ENCODE measurements at regions not wholly inside any gene's neighbourhood (a gene's known extent, or its start where the extent isn't known, plus 50 kb on each side); places are given as distances from the start of the nearest gene placed in this dataset.

GRCh38 chr2:56123538-56123937, 60.3 kb upstream of the CCDC85A start:
- Histone ChIP-seq H3K9me3 (replicated peaks; ENCODE audit: control insufficient read depth, insufficient read depth, low read length) (no peaks in the 10 kb centered on the region), H3K9ac (ENCODE audit: control insufficient read depth, insufficient read depth, low read length) (no peak overlapping the region), H3K27me3 (replicated peaks in 1 of 2; ENCODE audit: control insufficient read depth in 2 of 2, insufficient read depth in 2 of 2, low read length in 1 of 2) (no peaks in the 10 kb centered on the region), H3K4me3 (no peak overlapping the region), H3K79me2 (ENCODE audit: control insufficient read depth, insufficient read depth, low read length) (no peaks in the 10 kb centered on the region), H3K4me2 (ENCODE audit: control insufficient read depth, insufficient read depth) (no peak overlapping the region), H4K20me1 (ENCODE audit: control insufficient read depth, insufficient read depth) (no peaks in the 10 kb centered on the region), H3K36me3 (ENCODE audit: control insufficient read depth in 2 of 2, insufficient read depth in 2 of 2, low read length in 1 of 2) (no peaks in the 10 kb centered on the region), H2AFZ (ENCODE audit: control insufficient read depth, low read depth, low read length) (no peak overlapping the region), H3K27ac (ENCODE audit: control insufficient read depth, insufficient read depth) (no peak overlapping the region), H3K4me1 (ENCODE audit: control insufficient read depth, insufficient read depth, low read length) (no peaks in the 10 kb centered on the region)
- 0% methylated on average over 1 of the region's 1 CpG for WGBS (ENCODE audit: insufficient coverage, insufficient replicate concordance, low lambda C conversion rate, missing lambda C conversion rate)
- POLR2A ChIA-PET, result no interaction called here
- no peak for DNase-seq (ENCODE audit: low read depth, low spot score)
- CTCF ChIA-PET, result no interaction called here
- SMC1A ChIA-PET (ENCODE audit: uncharacterized antibody, unreplicated experiment), result no interaction called here
- in situ Hi-C loops (cut with MboI) (no loop called here), intact Hi-C loops (cut with micrococcal nuclease; ENCODE audit: unreplicated experiment) (no loop called here)
- RAD21 ChIA-PET (ENCODE audit: unreplicated experiment), result no interaction called here
- ATAC-seq, result no peak
- TF ChIP-seq ZZZ3 (IDR thresholded peaks at IDR 0.05; ENCODE audit: control insufficient read depth, insufficient read length, low read depth), result no peak
- no peak for TF ChIP-seq ATF3 (IDR thresholded peaks at IDR 0.05; ENCODE audit: borderline replicate concordance, extremely low read depth, low read depth, low read length)
- no peak for FAIRE-seq
- BruUV-seq (replicated peaks), result no TSS peak

GRCh38 chr2:56127010-56127409, 56.8 kb upstream of the CCDC85A start:
- intact Hi-C loops (cut with micrococcal nuclease; ENCODE audit: unreplicated experiment) (no loop called here), in situ Hi-C loops (cut with MboI) (no loop called here)
- H3K4me2 ChIP-seq (ENCODE audit: control insufficient read depth, insufficient read depth), result no peak overlapping the region
- H3K4me3 ChIP-seq, result no peak overlapping the region
- FAIRE-seq (no peak), DNase-seq (ENCODE audit: low read depth, low spot score) (no peak), ATAC-seq (no peak)
- no TSS peak for BruUV-seq (replicated peaks)
- RAD21 ChIA-PET (ENCODE audit: unreplicated experiment), result no interaction called here
- no peak overlapping the region for H2AFZ ChIP-seq (ENCODE audit: control insufficient read depth, low read depth, low read length)
- POLR2A ChIA-PET, result no interaction called here
- whole genome bisulfite sequencing (ENCODE audit: insufficient coverage, insufficient replicate concordance, low lambda C conversion rate, missing lambda C conversion rate), result 0% methylated on average over 1 of the region's 1 CpG
- H3K27ac ChIP-seq (ENCODE audit: control insufficient read depth, insufficient read depth), result no peak overlapping the region
- no peaks in the 10 kb centered on the region for H3K4me1 ChIP-seq (ENCODE audit: control insufficient read depth, insufficient read depth, low read length)
- no peaks in the 10 kb centered on the region for H3K27me3 ChIP-seq (replicated peaks in 1 of 2; ENCODE audit: control insufficient read depth in 2 of 2, insufficient read depth in 2 of 2, low read length in 1 of 2)
- no peaks in the 10 kb centered on the region for H3K79me2 ChIP-seq (ENCODE audit: control insufficient read depth, insufficient read depth, low read length)
- no peak overlapping the region for H3K9ac ChIP-seq (ENCODE audit: control insufficient read depth, insufficient read depth, low read length)
- H3K36me3 ChIP-seq (ENCODE audit: control insufficient read depth in 2 of 2, insufficient read depth in 2 of 2, low read length in 1 of 2), result no peaks in the 10 kb centered on the region
- H3K9me3 ChIP-seq (replicated peaks; ENCODE audit: control insufficient read depth, insufficient read depth, low read length), result no peaks in the 10 kb centered on the region
- no peaks in the 10 kb centered on the region for H4K20me1 ChIP-seq (ENCODE audit: control insufficient read depth, insufficient read depth)
- CTCF ChIA-PET, result interaction anchor here (0.5 to 1.5 kb wide), 2 partner anchors 144 to 355 kb away, joined by 3 to 5 read pairs; no protein-coding TSS in a partner anchor
- SMC1A ChIA-PET (ENCODE audit: uncharacterized antibody, unreplicated experiment), result no interaction called here
- no peak for TF ChIP-seq CEBPB (IDR thresholded peaks at IDR 0.05; ENCODE audit: borderline replicate concordance in 1 of 2, low read depth in 2 of 2, low read length in 2 of 2)
- TF ChIP-seq CBFB (IDR thresholded peaks at IDR 0.05; ENCODE audit: low read depth), result no peak
- no peak for TF ChIP-seq YBX1 (IDR thresholded peaks at IDR 0.05)
- no peak for TF ChIP-seq RUNX3 (IDR thresholded peaks at IDR 0.05; ENCODE audit: low read length)
- TF ChIP-seq, protein P1, sequence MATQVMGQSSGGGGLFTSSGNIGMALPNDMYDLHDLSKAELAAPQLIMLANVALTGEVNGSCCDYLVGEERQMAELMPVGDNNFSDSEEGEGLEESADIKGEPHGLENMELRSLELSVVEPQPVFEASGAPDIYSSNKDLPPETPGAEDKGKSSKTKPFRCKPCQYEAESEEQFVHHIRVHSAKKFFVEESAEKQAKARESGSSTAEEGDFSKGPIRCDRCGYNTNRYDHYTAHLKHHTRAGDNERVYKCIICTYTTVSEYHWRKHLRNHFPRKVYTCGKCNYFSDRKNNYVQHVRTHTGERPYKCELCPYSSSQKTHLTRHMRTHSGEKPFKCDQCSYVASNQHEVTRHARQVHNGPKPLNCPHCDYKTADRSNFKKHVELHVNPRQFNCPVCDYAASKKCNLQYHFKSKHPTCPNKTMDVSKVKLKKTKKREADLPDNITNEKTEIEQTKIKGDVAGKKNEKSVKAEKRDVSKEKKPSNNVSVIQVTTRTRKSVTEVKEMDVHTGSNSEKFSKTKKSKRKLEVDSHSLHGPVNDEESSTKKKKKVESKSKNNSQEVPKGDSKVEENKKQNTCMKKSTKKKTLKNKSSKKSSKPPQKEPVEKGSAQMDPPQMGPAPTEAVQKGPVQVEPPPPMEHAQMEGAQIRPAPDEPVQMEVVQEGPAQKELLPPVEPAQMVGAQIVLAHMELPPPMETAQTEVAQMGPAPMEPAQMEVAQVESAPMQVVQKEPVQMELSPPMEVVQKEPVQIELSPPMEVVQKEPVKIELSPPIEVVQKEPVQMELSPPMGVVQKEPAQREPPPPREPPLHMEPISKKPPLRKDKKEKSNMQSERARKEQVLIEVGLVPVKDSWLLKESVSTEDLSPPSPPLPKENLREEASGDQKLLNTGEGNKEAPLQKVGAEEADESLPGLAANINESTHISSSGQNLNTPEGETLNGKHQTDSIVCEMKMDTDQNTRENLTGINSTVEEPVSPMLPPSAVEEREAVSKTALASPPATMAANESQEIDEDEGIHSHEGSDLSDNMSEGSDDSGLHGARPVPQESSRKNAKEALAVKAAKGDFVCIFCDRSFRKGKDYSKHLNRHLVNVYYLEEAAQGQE (IDR thresholded peaks at IDR 0.05; ENCODE audit: low read depth, low read length), result no peak
- TF ChIP-seq GABPA (IDR thresholded peaks at IDR 0.05; ENCODE audit: low read depth), result no peak
- TF ChIP-seq ZSCAN29 (IDR thresholded peaks at IDR 0.05), result no peak
- no peak for TF ChIP-seq CBX5 (IDR thresholded peaks at IDR 0.05; ENCODE audit: low read depth)
- TF ChIP-seq EED (IDR thresholded peaks at IDR 0.05; ENCODE audit: low read depth), result no peak
- TF ChIP-seq, protein P2, sequence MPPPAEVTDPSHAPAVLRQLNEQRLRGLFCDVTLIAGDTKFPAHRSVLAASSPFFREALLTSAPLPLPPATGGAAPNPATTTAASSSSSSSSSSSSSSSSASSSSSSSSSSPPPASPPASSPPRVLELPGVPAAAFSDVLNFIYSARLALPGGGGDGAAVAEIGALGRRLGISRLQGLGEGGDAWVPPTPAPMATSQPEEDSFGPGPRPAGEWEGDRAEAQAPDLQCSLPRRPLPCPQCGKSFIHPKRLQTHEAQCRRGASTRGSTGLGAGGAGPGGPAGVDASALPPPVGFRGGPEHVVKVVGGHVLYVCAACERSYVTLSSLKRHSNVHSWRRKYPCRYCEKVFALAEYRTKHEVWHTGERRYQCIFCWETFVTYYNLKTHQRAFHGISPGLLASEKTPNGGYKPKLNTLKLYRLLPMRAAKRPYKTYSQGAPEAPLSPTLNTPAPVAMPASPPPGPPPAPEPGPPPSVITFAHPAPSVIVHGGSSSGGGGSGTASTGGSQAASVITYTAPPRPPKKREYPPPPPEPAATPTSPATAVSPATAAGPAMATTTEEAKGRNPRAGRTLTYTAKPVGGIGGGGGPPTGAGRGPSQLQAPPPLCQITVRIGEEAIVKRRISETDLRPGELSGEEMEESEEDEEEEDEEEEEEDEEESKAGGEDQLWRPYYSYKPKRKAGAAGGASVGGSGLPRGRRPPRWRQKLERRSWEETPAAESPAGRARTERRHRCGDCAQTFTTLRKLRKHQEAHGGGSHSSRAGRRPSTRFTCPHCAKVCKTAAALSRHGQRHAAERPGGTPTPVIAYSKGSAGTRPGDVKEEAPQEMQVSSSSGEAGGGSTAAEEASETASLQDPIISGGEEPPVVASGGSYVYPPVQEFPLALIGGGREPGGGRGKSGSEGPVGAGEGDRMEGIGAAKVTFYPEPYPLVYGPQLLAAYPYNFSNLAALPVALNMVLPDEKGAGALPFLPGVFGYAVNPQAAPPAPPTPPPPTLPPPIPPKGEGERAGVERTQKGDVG (CRISPR knock-in tag; IDR thresholded peaks at IDR 0.05), result no peak
- no peak for TF ChIP-seq SRF (IDR thresholded peaks at IDR 0.05; ENCODE audit: low read depth in 2 of 2, low read length in 2 of 2)

Data from GM12878 (cell line).